Omental fat pad (tissue), 3 donors: ENCODE measurements at regions not wholly inside any gene's neighbourhood (a gene's known extent, or its start where the extent isn't known, plus 50 kb on each side); places are given as distances from the start of the nearest gene placed in this dataset.
"Not testable (repeated sequence)": the region's sequence is repeated elsewhere in the genome, so short reads cannot be mapped to it uniquely, and the experiment has no call there.

Experiments used
- ATAC-seq: fragments of 150-250 bp; one replicate; pipeline ENCODE4 v1.9.1; 2016; ENCODE audit warnings: mild to moderate bottlenecking, moderate library complexity; ENCODE audit not compliant: low FRiP score
- DNase-seq: peaks from one replicate; pipeline ENCODE4 v3.0.0-alpha.2; 2019; ENCODE audit warnings: low spot score
- TF ChIP-seq, protein P1 (sequence below), 3 donors: fragments of 450-650 bp; IDR thresholded peaks; one replicate each; pipeline ENCODE4 v1.5.1; 2016 to 2017; ENCODE audit warnings: antibody characterized with exemption in 3 of 3, mild to moderate bottlenecking in 3 of 3, moderate library complexity in 2 of 3

DNA sequence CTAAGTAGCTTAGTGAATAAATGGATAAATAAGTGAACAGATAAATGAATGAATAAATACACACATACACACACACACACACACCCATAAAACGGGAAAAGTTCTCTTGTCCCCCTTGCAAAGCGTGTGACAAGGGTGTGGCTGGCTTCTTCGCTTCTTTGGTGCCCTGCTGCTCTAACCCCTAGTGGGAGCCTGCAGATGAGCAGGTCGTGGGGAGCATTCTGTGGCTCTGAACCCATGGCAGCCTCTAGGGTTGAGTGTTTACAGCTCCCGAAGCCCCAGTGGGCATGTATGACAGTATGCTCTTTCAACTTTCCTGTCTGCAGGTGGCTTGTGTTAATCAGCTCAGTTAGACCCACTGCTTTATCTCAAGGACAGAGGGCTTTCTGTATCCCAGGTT lies 582.3 kb downstream of the EDEM1 start:
- no peak for ATAC-seq
- DNase-seq, result no peak
- TF ChIP-seq, protein P1, sequence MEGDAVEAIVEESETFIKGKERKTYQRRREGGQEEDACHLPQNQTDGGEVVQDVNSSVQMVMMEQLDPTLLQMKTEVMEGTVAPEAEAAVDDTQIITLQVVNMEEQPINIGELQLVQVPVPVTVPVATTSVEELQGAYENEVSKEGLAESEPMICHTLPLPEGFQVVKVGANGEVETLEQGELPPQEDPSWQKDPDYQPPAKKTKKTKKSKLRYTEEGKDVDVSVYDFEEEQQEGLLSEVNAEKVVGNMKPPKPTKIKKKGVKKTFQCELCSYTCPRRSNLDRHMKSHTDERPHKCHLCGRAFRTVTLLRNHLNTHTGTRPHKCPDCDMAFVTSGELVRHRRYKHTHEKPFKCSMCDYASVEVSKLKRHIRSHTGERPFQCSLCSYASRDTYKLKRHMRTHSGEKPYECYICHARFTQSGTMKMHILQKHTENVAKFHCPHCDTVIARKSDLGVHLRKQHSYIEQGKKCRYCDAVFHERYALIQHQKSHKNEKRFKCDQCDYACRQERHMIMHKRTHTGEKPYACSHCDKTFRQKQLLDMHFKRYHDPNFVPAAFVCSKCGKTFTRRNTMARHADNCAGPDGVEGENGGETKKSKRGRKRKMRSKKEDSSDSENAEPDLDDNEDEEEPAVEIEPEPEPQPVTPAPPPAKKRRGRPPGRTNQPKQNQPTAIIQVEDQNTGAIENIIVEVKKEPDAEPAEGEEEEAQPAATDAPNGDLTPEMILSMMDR (IDR thresholded peaks at IDR 0.05), result no peak

DNA sequence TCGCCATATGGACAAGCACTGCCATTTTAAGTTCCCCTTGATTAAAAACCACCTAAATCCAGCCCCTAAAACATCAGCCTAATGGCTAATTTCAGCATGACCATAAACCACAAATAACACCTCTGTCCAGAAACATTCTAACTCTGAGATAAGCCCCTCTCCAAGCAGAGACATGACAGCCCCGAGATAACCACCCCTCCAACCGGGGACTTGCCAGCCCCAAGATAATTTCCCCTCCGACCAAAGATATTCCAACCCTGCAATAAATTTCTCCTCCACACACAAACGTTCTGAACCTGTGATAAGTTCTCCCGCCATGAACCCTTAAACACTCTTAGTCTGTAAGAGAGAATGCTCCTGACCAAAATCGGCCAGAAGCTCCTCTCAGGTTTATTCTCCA lies 586.8 kb downstream of the EDEM1 start:
- TF ChIP-seq, protein P1 (IDR thresholded peaks at IDR 0.05), result no peak
- ATAC-seq, result no peak
- DNase-seq, result no peak

DNA sequence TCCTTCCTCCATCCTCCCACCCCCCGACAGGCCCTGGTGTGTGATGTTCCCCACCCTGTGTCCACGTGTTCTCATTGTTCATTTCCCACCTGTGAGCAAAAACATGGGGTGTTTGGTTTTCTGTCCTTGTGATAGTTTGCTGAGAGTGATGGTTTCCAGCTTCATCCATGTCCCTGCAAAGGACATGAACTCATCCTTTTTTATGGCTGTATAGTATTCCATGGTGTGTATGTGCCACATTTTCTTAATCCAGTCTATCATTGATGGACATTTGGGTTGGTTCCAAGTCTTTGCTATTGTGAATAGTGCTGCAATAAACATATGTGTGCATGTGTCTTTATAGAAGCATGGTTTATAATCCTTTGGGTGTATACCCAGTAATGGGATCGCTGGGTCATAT lies 587.6 kb downstream of the EDEM1 start:
- ATAC-seq, DNase-seq: not testable (repeated sequence)

DNA sequence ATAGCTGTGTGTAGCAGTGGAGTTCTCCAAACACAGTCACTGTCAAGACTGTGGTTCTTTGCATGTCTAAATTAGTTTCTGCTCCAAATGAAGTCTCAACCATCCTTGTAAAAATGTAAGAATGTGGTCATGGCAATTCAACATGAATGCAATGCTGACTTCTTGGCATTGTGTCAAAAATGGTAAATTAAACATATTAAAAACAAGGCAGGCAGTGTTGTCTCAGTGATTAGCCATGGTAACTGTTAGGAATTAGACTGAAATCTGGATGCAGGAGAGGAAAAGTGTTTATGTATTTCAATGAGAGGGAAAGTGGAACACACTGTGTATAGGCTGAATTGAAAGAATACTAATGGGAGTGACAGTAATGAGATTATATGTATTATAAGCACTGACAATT lies 597.2 kb downstream of the EDEM1 start:
- DNase-seq (no peak), ATAC-seq (no peak)
- TF ChIP-seq, protein P1 (IDR thresholded peaks at IDR 0.05), result no peak

DNA sequence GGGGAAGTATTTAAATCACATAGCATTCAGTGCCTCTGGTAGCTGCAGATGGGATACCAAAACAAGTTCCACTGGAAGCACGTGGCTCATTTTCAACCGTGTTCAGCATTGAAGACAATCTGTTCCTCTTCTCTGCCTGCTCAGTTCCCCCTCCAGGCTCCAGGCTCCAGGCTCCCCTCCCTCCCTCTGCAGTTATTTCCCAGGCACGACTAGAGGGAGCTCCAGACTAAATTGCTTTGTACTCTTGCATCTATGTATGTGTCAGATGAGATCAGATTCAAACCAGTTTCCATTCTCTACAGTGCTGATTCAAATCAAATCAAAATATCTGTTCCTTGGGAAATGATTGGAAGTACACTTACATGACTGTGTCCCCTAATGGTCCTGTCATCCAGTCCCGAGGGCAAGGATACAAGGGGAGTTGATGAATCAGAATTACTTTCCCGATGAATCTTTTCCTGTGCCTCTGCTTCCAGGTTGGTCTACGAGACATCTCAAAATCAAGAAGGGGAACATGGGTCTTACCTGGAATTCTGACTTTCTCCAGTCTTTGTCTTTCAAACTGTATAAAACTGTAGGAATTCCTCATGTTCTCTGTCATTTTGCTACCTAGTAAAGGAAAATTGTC lies 600.5 kb downstream of the EDEM1 start:
- no peak for DNase-seq
- ATAC-seq, result no peak
- TF ChIP-seq, protein P1 (IDR thresholded peaks at IDR 0.05), result no peak

DNA sequence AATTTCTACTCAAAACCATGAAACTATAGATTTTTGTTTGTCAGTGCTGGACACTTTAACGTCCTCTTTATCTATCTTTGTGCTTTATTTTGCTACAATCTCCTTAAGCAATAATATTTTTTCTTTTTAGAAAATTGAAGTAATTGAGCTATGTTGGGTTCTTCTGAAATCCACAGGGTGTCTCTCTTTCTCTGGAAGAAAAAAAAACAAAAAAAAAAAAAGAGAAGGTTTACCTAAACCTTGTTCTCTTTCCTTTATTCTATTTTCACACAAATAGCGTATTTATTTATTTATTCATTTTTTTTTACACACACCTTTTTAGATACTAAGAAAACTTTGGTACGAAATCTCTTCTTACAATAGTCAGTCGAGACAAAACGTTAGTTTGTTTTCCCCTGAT lies 601.0 kb downstream of the EDEM1 start:
- TF ChIP-seq, protein P1 (IDR thresholded peaks at IDR 0.05), result no peak
- DNase-seq, result no peak
- ATAC-seq, result no peak

DNA sequence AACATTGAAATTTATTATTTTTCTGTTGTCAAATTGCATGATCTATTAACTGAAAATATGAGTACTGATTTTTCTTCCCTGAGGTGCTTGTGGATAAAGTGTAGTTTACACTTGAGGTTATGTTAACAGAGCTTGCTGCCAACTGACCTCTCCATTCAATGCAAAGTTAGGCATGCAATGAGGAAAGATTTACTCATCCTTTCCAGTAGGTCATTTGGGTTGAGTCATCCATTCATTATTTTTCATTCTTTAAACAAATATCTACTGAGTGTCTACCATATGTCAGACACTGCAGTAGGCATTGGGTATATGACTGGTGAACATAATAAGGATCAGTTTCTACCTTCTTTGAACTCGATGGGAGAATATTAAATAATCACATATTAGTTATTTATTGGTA lies 604.1 kb downstream of the EDEM1 start:
- TF ChIP-seq, protein P1 (IDR thresholded peaks at IDR 0.05), result no peak
- ATAC-seq (no peak), DNase-seq (no peak)

DNA sequence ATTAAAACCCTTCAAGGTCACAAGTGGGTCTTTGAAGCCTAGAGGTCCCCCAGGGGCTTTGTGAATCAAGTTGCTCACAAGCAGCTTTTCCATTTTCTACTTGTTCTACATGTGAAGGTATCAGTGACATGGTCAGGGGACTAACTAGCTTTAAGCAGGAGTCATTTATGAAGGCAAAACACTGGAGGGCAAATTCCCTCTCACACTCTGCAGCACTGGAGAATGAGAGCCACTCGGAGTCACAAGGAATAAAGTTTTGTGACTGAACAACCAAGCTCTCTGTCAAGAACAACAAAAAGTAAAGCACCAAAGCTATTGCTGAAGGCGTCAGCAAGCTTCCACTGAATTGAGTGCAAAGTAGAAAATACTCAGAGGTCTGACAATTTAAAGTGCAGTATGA lies 609.0 kb downstream of the EDEM1 start:
- ATAC-seq, result no peak
- TF ChIP-seq, protein P1 (IDR thresholded peaks at IDR 0.05), result no peak
- DNase-seq, result no peak
